ENCODE measurements at regions not wholly inside any gene's neighbourhood (a gene's known extent, or its start where the extent isn't known, plus 50 kb on each side); places are given as distances from the start of the nearest gene placed in this dataset.

DNA sequence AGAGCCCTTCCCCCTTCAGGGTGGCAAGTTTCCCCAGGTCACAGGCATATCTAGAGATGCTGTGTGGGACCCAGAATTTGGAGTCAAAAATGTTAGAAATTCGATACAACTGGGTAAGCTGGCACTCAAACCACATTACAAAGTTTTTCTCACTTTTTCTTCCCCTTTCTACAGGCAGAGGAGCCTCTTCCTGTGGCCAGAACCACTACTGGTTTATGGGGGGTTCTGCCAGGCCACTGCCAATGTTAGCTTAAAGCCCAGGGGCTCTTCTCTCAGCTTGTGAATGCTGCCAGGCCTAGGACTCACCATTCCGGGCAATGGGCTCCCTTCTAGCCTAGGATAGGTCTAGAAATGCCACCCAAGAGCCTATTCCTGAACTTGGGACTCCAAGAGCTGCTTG is 617.9 kb upstream of the PHF14 start:
- TF ChIP-seq TAF1 (IDR thresholded peaks at IDR 0.05; ENCODE audit: low read depth) (no peak), CTCF (IDR thresholded peaks at IDR 0.05; ENCODE audit: poor library complexity, severe bottlenecking) (no peak), EZH2 (IDR thresholded peaks at IDR 0.05; ENCODE audit: borderline replicate concordance, insufficient read depth, low read length, poor library complexity, severe bottlenecking) (no peak), RAD21 (conservative IDR thresholded peaks at IDR 0.05) (no peak), POLR2AphosphoS5 (IDR thresholded peaks at IDR 0.05) (no peak), EP300 (conservative IDR thresholded peaks at IDR 0.05; ENCODE audit: poor library complexity, severe bottlenecking) (no peak), MXI1 (conservative IDR thresholded peaks at IDR 0.05; ENCODE audit: poor library complexity, severe bottlenecking) (no peak), REST (IDR thresholded peaks at IDR 0.05; ENCODE audit: borderline replicate concordance) (no peak), SMC3 (conservative IDR thresholded peaks at IDR 0.05; ENCODE audit: poor library complexity) (no peak)

Measured in neural cell (in vitro differentiated cells).